ENCODE measurements at regions not wholly inside any gene's neighbourhood (a gene's known extent, or its start where the extent isn't known, plus 50 kb on each side); places are given as distances from the start of the nearest gene placed in this dataset.

DNA sequence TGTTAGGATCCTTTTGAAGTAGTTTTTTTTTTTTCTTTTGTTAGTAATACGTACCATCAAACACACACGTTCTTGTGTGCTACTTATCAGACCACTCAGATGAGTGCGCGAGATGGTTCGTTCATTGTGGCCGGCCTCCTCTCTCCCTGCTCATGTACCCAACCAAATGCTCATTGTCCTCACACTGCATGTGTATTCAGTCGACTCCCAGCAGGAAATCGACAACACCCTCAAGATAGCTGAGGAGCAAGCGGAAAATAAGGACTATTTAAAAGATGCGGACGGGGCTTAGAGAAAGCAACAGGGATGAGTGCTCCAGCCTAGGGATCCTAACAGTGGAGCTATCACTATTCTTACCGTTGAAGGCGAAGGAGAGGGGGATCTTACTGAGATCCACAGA, 72.9 kb upstream of the GUCY1A1 start:
- TF ChIP-seq, protein P1, sequence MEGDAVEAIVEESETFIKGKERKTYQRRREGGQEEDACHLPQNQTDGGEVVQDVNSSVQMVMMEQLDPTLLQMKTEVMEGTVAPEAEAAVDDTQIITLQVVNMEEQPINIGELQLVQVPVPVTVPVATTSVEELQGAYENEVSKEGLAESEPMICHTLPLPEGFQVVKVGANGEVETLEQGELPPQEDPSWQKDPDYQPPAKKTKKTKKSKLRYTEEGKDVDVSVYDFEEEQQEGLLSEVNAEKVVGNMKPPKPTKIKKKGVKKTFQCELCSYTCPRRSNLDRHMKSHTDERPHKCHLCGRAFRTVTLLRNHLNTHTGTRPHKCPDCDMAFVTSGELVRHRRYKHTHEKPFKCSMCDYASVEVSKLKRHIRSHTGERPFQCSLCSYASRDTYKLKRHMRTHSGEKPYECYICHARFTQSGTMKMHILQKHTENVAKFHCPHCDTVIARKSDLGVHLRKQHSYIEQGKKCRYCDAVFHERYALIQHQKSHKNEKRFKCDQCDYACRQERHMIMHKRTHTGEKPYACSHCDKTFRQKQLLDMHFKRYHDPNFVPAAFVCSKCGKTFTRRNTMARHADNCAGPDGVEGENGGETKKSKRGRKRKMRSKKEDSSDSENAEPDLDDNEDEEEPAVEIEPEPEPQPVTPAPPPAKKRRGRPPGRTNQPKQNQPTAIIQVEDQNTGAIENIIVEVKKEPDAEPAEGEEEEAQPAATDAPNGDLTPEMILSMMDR (IDR thresholded peaks at IDR 0.05; ENCODE audit: low read length) = no peak
- TF ChIP-seq EZH2 (IDR thresholded peaks at IDR 0.05; ENCODE audit: borderline replicate concordance, low read length) = no peak

Measured in OCI-LY1 (cell line).